HG03565 (cell line): ENCODE measurements at regions not wholly inside any gene's neighbourhood (a gene's known extent, or its start where the extent isn't known, plus 50 kb on each side); places are given as distances from the start of the nearest gene placed in this dataset.
"Not testable (repeated sequence)": the region's sequence is repeated elsewhere in the genome, so short reads cannot be mapped to it uniquely, and the experiment has no call there.

Source experiments
- ATAC-seq: cut with Tn5 transposase; IDR thresholded peaks from one replicate; pipeline ENCODE4 v1.9.1; 2021; ENCODE audit warnings: mild to moderate bottlenecking, moderate library complexity; ENCODE audit not compliant: unreplicated experiment

- ATAC-seq, result no peak
Observed at GRCh38 chr5:72760259-72760658, 56.2 kb upstream of the TNPO1 start.

DNA sequence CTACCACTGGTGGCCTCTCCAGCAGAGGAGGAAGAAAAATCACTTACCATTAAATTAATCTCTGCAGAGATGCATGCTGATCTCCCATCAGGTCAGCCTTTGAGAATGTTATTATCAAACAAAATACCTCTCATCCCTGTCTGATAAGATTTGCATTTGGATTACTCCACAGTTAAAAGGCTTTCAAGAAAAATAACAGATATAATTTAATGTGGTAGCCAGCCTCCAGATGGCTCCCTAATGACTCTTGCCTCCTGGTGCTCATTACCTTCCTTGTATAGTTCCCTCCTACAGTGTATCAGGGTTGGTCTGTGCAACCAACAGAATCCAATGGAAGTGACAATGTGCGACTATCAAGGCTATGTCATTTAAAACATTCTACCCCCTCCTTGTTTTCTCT lies 63.6 kb upstream of the TNPO1 start:
- no peak for ATAC-seq

- no peak for ATAC-seq
Observed at GRCh38 chr5:72749362-72749997, 67.0 kb upstream of the TNPO1 start.

DNA sequence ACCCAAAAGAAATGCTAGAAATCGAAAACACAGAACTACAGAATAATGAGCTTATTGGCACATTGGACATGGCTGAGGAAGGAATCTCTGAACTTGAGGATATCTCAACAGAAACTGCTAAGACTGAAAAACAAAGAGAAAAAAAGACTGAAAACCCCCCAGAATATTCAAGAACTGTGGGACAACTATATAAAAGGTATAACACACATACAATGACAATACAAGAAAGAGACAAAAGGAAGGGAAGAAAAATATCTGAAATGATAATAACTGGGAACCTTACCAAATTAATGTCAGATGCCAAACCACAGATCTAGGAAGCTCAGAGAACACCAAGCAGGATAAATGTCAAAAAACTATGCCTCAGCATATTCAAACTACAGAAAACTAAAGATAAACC lies 68.6 kb upstream of the TNPO1 start:
- no peak for ATAC-seq

DNA sequence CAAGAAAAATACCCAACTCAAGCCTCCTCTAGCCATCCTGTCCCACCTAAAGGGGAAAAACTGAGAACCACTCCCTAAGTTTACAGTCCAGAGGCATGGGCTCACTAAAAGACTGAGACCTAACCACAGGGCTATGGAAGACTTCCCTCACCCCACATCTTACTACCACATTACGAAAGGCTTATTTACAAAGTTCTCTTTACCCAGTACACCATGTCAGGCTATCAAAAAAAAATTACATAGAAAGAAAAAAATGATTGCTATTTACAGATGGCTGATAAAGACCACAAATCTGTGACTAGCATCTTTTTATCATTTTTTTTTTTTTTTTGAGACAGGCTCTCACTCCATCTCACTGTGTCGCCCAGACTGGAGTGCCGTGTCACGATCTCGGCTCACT lies 69.7 kb upstream of the TNPO1 start:
- no peak for ATAC-seq

DNA sequence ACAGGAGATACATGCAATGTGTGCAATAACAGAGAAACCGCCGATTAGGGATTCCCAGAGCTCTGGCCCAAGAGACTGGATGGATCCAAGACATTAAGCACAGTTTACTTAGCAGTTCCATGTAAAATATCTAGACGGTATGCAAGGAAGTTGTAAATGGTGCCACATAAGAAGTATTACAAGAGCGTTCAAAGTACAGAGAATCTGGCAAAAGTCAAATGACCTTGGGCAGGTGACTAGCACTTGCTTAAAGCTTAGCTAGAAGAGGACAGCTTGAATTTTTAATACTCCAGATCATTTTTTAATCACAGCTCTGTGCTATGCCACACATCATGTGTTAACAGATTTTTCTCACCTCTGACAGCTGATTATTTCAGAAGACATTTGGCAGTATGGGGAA lies 72.3 kb upstream of the TNPO1 start:
- ATAC-seq, result no peak

DNA sequence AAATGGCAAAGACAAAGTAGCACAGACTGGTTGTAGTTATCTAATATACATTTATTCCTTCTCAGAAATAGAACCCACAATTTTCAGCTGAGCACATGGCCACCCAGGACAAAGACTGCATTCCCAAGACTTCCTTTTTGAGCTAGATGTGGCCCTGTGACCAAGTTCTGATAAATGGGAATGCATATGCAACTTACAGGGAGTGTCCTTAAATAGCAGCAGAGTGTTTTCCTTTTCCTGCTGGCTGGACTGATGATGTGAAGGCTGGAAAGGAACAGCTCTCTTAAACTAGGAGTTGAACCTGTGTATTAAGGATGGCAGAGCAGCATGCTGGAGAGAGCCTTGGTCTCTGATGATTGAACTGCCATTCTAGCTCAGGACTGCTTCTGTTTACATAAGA lies 74.7 kb upstream of the TNPO1 start:
- ATAC-seq, result no peak

DNA sequence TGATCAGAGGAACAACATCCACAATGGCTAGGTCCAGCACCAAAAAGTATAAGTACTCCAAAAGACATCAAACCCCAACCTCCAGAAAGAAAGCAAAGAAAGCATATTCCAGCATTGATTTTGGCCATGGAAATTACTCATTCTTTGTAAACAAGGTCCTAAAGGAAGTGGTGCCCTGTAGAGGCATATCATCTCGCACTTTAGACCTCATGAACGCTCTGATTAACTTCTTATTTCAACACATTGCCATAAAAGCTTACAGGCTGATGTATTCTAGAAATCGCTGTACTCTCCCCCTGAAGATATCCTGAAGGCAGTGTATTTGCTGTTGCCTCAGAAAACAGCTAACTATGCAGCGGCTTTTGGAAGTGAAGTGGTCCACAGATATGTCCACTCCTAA lies 82.7 kb upstream of the TNPO1 start:
- no peak for ATAC-seq

DNA sequence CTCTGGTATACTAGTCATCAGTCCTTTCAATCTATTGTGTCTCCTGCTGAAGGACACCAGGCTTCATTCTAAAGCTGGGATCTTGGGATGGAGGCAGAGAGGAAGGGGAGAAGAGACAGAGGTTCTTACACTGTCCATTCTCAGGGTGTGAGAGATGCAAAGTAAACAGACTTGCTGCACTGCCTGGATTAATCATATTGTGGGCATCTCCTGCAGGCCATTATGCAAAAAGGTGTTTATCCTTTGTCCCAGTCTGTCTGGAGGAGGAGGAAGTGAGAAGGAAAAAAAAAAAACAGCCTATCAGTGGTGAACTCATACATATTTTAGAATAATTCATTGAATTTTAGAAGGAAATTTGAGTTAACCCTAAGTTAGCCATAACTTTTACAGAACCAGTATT lies 92.9 kb upstream of the TNPO1 start:
- no peak for ATAC-seq

DNA sequence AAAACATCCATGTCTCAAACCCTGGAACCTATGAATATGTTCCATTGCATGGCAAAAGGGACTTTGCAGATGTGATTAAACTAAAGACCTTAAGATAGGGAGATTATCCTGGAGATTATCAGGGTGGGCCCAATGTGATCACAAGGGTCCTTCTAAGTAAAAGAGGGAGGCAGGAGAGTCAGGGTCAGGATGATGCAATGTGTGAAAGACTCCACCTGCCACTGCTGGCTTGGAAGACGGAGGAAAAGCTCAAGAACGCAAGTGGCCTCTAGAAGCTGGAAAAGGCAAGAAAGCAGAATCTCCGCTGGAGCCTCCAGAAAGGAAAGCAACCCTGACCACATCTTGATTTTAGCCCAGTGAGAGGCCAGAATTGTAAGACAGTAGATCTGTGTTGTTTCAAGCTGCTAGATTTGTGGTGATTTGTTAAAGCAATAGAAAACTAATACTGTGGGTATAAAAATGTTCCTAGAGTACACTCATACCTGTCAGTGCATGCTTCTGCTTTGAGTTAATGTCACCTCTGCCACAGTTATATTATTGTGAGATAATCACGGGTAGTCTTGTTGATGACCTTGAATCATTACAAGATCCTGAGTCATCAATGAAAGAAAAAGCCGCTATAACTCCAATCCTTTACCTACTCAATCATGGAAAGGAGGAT lies 93.5 kb upstream of the TNPO1 start:
- ATAC-seq, result no peak

DNA sequence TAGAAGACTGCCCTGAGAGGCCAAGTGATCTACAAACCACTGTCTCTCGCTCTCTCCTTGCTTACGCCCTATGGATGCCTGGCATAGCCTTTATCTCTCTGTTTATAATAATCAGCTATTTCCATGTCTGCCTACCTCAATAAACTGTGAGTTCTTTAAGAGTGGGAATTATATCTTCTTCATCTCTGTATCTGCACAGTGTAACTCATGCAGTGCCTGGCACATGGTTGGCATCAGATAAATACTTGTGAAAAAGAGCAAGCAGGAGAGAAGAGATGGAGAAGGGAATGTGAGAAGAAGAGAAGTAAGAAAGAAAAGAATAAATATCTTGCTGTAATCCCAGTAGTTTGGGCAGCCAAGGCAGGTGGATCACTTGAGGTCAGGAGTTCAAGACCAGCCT lies 94.6 kb upstream of the TNPO1 start:
- ATAC-seq, result no peak

DNA sequence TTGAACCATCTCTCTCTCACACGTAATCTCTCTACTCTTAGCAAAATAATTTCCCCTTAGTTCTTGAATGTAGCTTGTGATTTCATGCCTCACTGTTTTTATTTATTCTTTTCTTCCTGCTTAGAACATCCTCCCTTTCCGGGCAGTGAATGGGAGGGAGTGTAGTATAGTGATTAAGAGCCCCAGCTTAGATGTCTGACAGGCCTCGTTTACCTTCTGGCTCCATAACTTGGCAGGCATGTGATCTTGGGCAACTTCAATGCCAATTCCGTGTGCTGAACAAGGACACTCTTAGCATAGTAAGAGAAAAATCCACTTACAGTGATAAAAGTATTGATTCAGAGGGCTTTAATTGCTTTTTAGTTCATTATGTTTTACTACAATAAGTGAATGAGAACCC lies 96.3 kb upstream of the TNPO1 start:
- ATAC-seq, result no peak

GRCh38 chr5:72711351-72711750 lies 105.1 kb upstream of the TNPO1 start:
- no peak for ATAC-seq

DNA sequence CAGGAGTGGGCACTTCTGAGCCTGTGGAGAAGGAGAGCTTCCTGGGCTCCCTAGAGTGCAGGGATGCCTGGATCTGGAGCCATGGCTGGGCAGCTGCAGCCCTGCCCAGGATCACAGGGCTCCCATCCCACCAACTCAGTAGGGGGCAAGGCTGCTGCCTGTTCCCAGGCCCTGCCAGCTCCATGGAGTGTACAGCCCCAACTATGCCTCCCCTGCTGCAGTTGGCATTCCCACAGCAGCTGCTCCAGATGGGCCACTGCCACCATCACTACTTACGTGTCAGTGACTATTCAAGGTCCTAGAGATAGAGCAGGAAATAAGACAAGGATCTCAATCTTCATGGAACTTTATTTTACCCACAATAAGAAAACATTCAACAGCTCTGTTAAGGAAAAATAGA lies 107.1 kb upstream of the TNPO1 start:
- ATAC-seq, result no peak

DNA sequence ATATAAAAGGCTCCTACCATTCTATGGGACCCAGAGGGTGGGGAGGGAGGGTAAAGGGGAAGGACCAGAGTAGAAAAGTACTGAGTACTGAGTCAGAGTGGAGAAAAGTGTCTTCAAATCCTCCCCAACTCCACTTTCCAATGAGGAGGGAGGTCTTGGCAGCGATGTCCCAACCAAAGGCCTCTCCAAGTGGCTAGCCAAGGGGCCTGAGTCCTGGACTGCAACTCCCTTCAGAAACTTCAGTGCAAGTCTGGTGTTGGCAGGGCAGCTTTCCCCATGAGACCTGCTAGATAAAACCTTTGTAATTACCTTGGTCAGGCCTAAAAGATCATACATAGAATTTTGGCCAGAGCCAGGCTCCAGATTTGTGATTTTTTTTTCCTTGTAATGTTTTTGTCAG lies 111.3 kb upstream of the TNPO1 start:
- no peak for ATAC-seq

GRCh38 chr5:72703876-72704275 lies 112.6 kb upstream of the TNPO1 start:
- ATAC-seq, result no peak

DNA sequence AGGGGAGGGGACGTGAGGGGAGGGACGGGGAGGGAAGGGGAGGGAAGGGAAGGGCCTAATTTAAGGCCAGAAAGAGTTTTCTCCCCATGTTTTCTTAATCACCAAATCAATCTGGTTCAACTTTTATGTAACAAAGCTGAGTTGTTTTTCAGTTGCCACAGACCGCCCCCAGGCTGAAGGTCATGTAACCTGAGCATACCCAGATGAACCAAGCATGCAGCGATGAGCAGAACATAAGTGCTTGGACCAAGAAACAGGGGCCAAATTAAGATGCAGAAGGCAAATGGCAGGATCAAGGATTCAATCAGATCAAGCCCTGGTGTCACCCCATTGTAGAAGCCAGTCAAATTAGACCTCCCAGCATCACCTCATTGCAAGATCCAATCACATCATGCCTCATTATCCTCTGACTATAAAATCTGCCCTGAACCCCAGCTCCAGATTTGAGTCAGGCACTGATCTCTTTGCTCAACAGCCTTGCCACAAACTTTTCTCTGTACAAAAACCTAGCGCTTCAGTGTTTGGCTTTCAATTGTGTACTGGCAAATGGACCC lies 113.5 kb upstream of the TNPO1 start:
- no peak for ATAC-seq

- not testable (repeated sequence) for ATAC-seq
Observed at GRCh38 chr5:72702105-72702504, 114.4 kb upstream of the TNPO1 start.

GRCh38 chr5:72698481-72698880 lies 118.0 kb upstream of the TNPO1 start:
- no peak for ATAC-seq

DNA sequence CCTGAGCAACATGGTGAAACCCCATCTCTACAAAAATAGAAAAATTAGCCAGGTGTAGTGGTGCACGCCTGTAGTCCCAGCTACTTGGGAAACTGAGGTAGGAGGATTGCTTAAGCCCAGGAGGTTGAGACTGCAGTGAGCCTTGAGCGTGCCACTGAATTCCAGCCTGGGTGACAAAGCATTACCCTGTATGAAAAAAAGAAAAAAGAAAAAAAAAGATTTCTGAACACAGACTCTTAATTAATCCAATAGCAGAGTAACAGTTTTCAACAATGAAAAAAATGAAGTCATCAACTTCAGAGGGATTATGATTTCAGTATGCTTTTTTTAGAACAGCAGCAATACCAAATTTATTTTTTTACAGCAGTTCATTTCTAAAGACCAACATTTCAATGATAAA lies 118.8 kb upstream of the TNPO1 start:
- no peak for ATAC-seq

GRCh38 chr5:72695659-72696058 lies 120.8 kb upstream of the TNPO1 start:
- ATAC-seq, result no peak

DNA sequence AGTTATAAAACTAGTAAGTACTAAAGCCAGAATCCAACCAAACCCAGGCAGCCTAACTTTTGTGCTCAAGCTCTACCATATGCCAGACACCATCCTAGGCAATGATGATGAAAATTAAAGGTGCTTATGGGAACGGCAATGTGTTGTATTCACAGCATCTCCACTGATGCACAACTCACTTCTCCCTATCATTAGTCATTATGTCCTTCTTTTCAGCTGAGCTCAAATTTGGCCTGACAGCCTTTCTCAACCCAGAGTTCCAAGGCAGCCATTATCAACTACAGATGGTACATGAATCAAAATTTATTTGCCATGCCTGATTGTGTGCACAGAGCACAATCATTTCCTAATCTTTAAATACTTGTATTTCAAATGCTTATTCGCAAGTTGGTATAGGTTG lies 121.6 kb upstream of the TNPO1 start:
- no peak for ATAC-seq
